ENCODE measurements at regions not wholly inside any gene's neighbourhood (a gene's known extent, or its start where the extent isn't known, plus 50 kb on each side); places are given as distances from the start of the nearest gene placed in this dataset.

DNA sequence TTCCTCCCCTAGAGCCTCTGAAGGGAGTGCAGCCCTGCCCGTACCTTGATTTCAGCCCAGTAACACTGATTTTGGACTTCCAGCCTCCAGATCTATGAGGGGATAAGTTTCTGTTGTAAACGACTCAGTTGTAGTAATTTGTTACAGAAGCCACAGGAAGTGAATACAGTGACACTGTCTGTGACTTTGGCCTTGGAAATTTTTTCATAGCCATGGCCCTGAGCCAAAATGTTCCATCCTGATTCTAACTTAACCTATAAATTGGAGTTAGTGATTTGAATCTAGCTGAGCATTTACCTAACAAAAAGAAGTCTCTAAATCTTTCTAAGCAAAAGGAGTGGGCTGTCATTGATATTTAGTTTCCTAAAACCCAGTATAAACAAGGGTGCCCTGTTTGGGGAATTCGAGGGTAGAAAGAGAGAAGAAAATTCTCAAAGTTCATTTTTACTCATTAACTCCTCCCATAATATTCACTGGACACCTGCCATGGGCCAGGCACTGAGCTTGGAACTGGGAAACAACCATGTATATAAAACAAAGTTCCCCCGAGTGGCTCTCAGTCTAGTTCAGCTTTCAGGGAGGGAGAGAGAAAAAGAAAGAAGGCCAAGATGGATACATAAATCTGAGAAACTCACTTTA is 162.3 kb downstream of the SKIDA1 start:
- Histone ChIP-seq H4K20me1 (ENCODE audit: control insufficient read depth, extremely low read depth, insufficient read depth, low read length) (no peaks in the 10 kb centered on the region), H3K9me1 (ENCODE audit: control insufficient read depth, extremely low read depth, insufficient read depth, low read length) (no peaks in the 10 kb centered on the region), H3K27me3 (ENCODE audit: control insufficient read depth, extremely low read depth, insufficient read depth, low read length) (no peaks in the 10 kb centered on the region), H3K27ac (ENCODE audit: control insufficient read depth, insufficient read depth, low read length) (peak overlapping the region; percentile 93), H3K4me2 (ENCODE audit: control insufficient read depth, extremely low read depth, insufficient read depth, low read depth, low read length) (peak overlapping the region; percentile 92), H3K79me2 (ENCODE audit: control insufficient read depth, insufficient read depth, low read length) (no peaks in the 10 kb centered on the region), H3K4me1 (ENCODE audit: control insufficient read depth, extremely low read depth, insufficient read depth, low read length) (peaks cover 39% of the 10 kb centered on the region), H3K9ac (ENCODE audit: control insufficient read depth, extremely low read depth, insufficient read depth, low read length) (peak overlapping the region; percentile 61), H3K4me3 (ENCODE audit: control insufficient read depth in 2 of 3, extremely low read depth in 1 of 3, insufficient read depth in 2 of 3, low read depth in 1 of 3, low read length in 3 of 3) (peak overlapping the region in 1 of 3 experiments; percentile 2), H3K9me3 (ENCODE audit: control insufficient read depth, low read depth, low read length) (no peaks in the 10 kb centered on the region), H2AFZ (ENCODE audit: control insufficient read depth, low read length) (peak overlapping the region; percentile 27), H3K36me3 (ENCODE audit: control insufficient read depth in 2 of 2, extremely low read depth in 1 of 2, insufficient read depth in 2 of 2, low read length in 2 of 2) (no peaks in the 10 kb centered on the region)
- DNase-seq (ENCODE audit: low read depth, low spot score) = no peak
- no peak for FAIRE-seq
- TF ChIP-seq EZH2 (IDR thresholded peaks at IDR 0.05; ENCODE audit: low read length) (no peak), CTCF (optimal IDR thresholded peaks at IDR 0.05 in 1 of 3, IDR thresholded peaks at IDR 0.05 in 1 of 3, conservative IDR thresholded peaks at IDR 0.05 in 1 of 3; ENCODE audit: extremely low read depth in 1 of 3, insufficient read depth in 2 of 3, low read length in 3 of 3) (no peak)
- dilution Hi-C loops (cut with MboI; ENCODE audit: extremely low pct_ligation_motif_present, low sequenced_read_pairs) = no loop called here

GRCh38 chr10:21359202-21359601 is 166.3 kb downstream of the SKIDA1 start:
- H3K9ac ChIP-seq (ENCODE audit: control insufficient read depth, extremely low read depth, insufficient read depth, low read length) = no peak overlapping the region
- H3K27ac ChIP-seq (ENCODE audit: control insufficient read depth, insufficient read depth, low read length) = no peak overlapping the region
- H3K4me1 ChIP-seq (ENCODE audit: control insufficient read depth, extremely low read depth, insufficient read depth, low read length) = peaks cover 32% of the 10 kb centered on the region
- FAIRE-seq (no peak), DNase-seq (ENCODE audit: low read depth, low spot score) (no peak)
- H3K9me3 ChIP-seq (ENCODE audit: control insufficient read depth, low read depth, low read length) = no peaks in the 10 kb centered on the region
- H2AFZ ChIP-seq (ENCODE audit: control insufficient read depth, low read length) = peak overlapping the region; percentile 47
- no peak overlapping the region for H3K4me2 ChIP-seq (ENCODE audit: control insufficient read depth, extremely low read depth, insufficient read depth, low read depth, low read length)
- H3K79me2 ChIP-seq (ENCODE audit: control insufficient read depth, insufficient read depth, low read length) = no peaks in the 10 kb centered on the region
- dilution Hi-C loops (cut with MboI; ENCODE audit: extremely low pct_ligation_motif_present, low sequenced_read_pairs) = no loop called here
- no peak for TF ChIP-seq CTCF (optimal IDR thresholded peaks at IDR 0.05 in 1 of 3, IDR thresholded peaks at IDR 0.05 in 1 of 3, conservative IDR thresholded peaks at IDR 0.05 in 1 of 3; ENCODE audit: extremely low read depth in 1 of 3, insufficient read depth in 2 of 3, low read length in 3 of 3)
- no peak for TF ChIP-seq EZH2 (IDR thresholded peaks at IDR 0.05; ENCODE audit: low read length)
- H3K9me1 ChIP-seq (ENCODE audit: control insufficient read depth, extremely low read depth, insufficient read depth, low read length) = no peaks in the 10 kb centered on the region
- no peak overlapping the region for H3K4me3 ChIP-seq (ENCODE audit: control insufficient read depth in 2 of 3, extremely low read depth in 1 of 3, insufficient read depth in 2 of 3, low read depth in 1 of 3, low read length in 3 of 3)
- H4K20me1 ChIP-seq (ENCODE audit: control insufficient read depth, extremely low read depth, insufficient read depth, low read length) = no peaks in the 10 kb centered on the region
- H3K36me3 ChIP-seq (ENCODE audit: control insufficient read depth in 2 of 2, extremely low read depth in 1 of 2, insufficient read depth in 2 of 2, low read length in 2 of 2) = no peaks in the 10 kb centered on the region
- H3K27me3 ChIP-seq (ENCODE audit: control insufficient read depth, extremely low read depth, insufficient read depth, low read length) = no peaks in the 10 kb centered on the region

Measured in keratinocyte (primary cell).